ENCODE measurements at regions not wholly inside any gene's neighbourhood (a gene's known extent, or its start where the extent isn't known, plus 50 kb on each side); places are given as distances from the start of the nearest gene placed in this dataset.

GRCh38 chr22:49238181-49239141 lies 589.2 kb downstream of the BRD1 start:
- H3K4me3 ChIP-seq (replicated peaks; ENCODE audit: low read depth, low read length): no peak overlapping the region
- TF ChIP-seq, protein P1, sequence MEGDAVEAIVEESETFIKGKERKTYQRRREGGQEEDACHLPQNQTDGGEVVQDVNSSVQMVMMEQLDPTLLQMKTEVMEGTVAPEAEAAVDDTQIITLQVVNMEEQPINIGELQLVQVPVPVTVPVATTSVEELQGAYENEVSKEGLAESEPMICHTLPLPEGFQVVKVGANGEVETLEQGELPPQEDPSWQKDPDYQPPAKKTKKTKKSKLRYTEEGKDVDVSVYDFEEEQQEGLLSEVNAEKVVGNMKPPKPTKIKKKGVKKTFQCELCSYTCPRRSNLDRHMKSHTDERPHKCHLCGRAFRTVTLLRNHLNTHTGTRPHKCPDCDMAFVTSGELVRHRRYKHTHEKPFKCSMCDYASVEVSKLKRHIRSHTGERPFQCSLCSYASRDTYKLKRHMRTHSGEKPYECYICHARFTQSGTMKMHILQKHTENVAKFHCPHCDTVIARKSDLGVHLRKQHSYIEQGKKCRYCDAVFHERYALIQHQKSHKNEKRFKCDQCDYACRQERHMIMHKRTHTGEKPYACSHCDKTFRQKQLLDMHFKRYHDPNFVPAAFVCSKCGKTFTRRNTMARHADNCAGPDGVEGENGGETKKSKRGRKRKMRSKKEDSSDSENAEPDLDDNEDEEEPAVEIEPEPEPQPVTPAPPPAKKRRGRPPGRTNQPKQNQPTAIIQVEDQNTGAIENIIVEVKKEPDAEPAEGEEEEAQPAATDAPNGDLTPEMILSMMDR (IDR thresholded peaks at IDR 0.05; ENCODE audit: low read depth, low read length, missing control alignments): no peak
- no peak for DNase-seq (ENCODE audit: extremely low read depth, low read depth)

- TF ChIP-seq, protein P1 (IDR thresholded peaks at IDR 0.05; ENCODE audit: low read depth, low read length, missing control alignments): no peak
- H3K4me3 ChIP-seq (replicated peaks; ENCODE audit: low read depth, low read length): no peak overlapping the region
- no peak for DNase-seq (ENCODE audit: extremely low read depth, low read depth)
These were observed 590.0 kb downstream of the BRD1 start for GRCh38 chr22:49237703-49238102.

DNA sequence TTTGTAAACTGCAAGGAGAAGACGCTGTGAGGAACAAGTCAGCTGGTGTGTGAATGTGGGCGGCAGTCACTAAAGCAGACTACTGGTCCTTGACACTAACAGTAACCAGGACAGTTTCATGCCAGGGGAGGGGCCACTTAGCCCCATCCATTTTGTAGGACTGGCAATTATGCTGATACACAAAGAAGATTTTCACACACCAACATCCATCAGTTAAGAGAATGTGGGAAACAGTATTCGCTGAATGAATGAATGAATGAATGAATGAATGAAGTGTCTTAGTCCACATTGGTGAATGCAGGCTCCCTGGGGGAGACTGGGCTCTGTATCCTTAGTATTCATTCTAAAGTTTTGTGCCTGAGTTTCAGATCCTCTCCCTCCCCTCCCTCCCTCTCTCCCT lies 590.4 kb downstream of the BRD1 start:
- no peak for DNase-seq (ENCODE audit: extremely low read depth, low read depth)
- no peak overlapping the region for H3K4me3 ChIP-seq (replicated peaks; ENCODE audit: low read depth, low read length)
- TF ChIP-seq, protein P1 (IDR thresholded peaks at IDR 0.05; ENCODE audit: low read depth, low read length, missing control alignments): no peak

GRCh38 chr22:49236541-49237075 lies 591.1 kb downstream of the BRD1 start:
- TF ChIP-seq, protein P1 (IDR thresholded peaks at IDR 0.05; ENCODE audit: low read depth, low read length, missing control alignments): no peak
- DNase-seq (ENCODE audit: extremely low read depth, low read depth): no peak
- no peak overlapping the region for H3K4me3 ChIP-seq (replicated peaks; ENCODE audit: low read depth, low read length)

- TF ChIP-seq, protein P1 (IDR thresholded peaks at IDR 0.05; ENCODE audit: low read depth, low read length, missing control alignments): no peak
- DNase-seq (ENCODE audit: extremely low read depth, low read depth): no peak
- no peak overlapping the region for H3K4me3 ChIP-seq (replicated peaks; ENCODE audit: low read depth, low read length)
These were observed 592.0 kb downstream of the BRD1 start for GRCh38 chr22:49235463-49236300.

DNA sequence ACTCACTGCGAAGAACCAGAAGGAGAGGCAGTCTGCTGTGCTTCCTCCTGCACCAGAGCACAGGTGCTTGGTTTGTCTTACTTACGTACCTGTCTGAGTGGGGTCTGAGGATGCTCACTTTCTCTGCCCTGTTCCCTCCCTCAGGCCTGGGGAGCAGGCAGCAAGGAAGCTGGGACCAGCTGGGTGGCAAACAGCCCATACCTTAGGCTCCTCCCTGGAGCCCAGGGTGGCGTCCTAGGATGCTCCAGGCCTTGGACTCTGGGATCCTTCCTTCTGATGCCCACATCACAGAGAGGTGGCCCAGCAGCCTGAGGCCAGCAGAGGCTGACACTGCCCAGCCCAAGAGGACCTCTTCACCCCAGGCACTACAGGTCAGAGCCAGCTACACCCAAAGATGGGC lies 593.2 kb downstream of the BRD1 start:
- DNase-seq (ENCODE audit: extremely low read depth, low read depth): no peak
- TF ChIP-seq, protein P1 (IDR thresholded peaks at IDR 0.05; ENCODE audit: low read depth, low read length, missing control alignments): no peak
- H3K4me3 ChIP-seq (replicated peaks; ENCODE audit: low read depth, low read length): no peak overlapping the region
